OCI-LY7 (cell line): ENCODE measurements at regions not wholly inside any gene's neighbourhood (a gene's known extent, or its start where the extent isn't known, plus 50 kb on each side); places are given as distances from the start of the nearest gene placed in this dataset.

Experiments
- BruUV-seq: library from RNA; stranded (reverse); fragments of 400-500 nt; replicated peaks from 2 replicates; lab custom pipeline; 2021; lab: Mats Ljungman, UMichigan
- CTCF ChIA-PET: fragments of 300-600 bp; sonication (Branson Sonifier 250); formaldehyde crosslinking; loops from one replicate; lab custom pipeline; 2022; ENCODE audit warnings: antibody characterized with exemption; ENCODE audit not compliant: unreplicated experiment; lab: Charles Lee
- POLR2A ChIA-PET: fragments of 300-600 bp; sonication (Branson Sonifier 250); formaldehyde crosslinking; loops from one replicate; lab custom pipeline; 2022; ENCODE audit warnings: antibody characterized with exemption; lab: Charles Lee
- DNase-seq: peaks from one replicate; pipeline ENCODE4 v3.0.0-alpha.2; 2015; ENCODE audit warnings: low spot score
- H2AFZ ChIP-seq: fragments of 200-600 bp; sonication (generic), shearing (Covaris generic); 2 replicates; pipeline ENCODE4 v1.6.1; 2014; ENCODE audit warnings: mild to moderate bottlenecking, antibody characterized with exemption, low read length, moderate library complexity
- H3K27ac ChIP-seq: fragments of 200-600 bp; sonication (generic); 2 replicates; pipeline ENCODE4 v1.5.1; 2014; ENCODE audit warnings: mixed run types, low read depth, mild to moderate bottlenecking, moderate library complexity, low read length, inconsistent platforms; ENCODE audit not compliant: poor library complexity, severe bottlenecking
- H3K36me3 ChIP-seq: fragments of 200-600 bp; sonication (generic); 2 replicates; pipeline ENCODE4 v1.6.1; 2014; ENCODE audit warnings: mild to moderate bottlenecking, antibody characterized with exemption, low read length, moderate library complexity, mixed read lengths; ENCODE audit not compliant: insufficient read depth
- H3K4me1 ChIP-seq: fragments of 200-600 bp; sonication (generic); 2 replicates; pipeline ENCODE4 v1.5.1; 2014; ENCODE audit warnings: mild to moderate bottlenecking, low read length; ENCODE audit not compliant: insufficient read depth, poor library complexity, severe bottlenecking
- H3K4me2 ChIP-seq: fragments of 200-600 bp; sonication (generic); 2 replicates; pipeline ENCODE4 v1.6.1; 2014; ENCODE audit warnings: mild to moderate bottlenecking, low read length
- H3K4me3 ChIP-seq: fragments of 200-600 bp; sonication (generic); 2 replicates; pipeline ENCODE4 v1.5.1; 2014; ENCODE audit warnings: mild to moderate bottlenecking, low read depth, low read length; ENCODE audit not compliant: poor library complexity, severe bottlenecking
- H3K79me2 ChIP-seq: fragments of 200-600 bp; sonication (generic); 2 replicates; pipeline ENCODE4 v1.6.1; 2016; ENCODE audit warnings: low read depth, mild to moderate bottlenecking, low read length, moderate library complexity, mixed read lengths; ENCODE audit not compliant: insufficient read depth
- H3K9me2 ChIP-seq: fragments of 200-600 bp; sonication (generic); 2 replicates; pipeline ENCODE4 v1.6.1; 2016; ENCODE audit warnings: mild to moderate bottlenecking, low read length, mixed read lengths; ENCODE audit not compliant: insufficient read depth
- H3K9me3 ChIP-seq: fragments of 200-600 bp; sonication (generic); 2 replicates; pipeline ENCODE4 v1.6.1; 2014; ENCODE audit warnings: mild to moderate bottlenecking, mixed run types, low read length, mixed read lengths
- H4K20me1 ChIP-seq: fragments of 200-600 bp; sonication (generic); 2 replicates; pipeline ENCODE4 v1.6.1; 2014; ENCODE audit warnings: mild to moderate bottlenecking, antibody characterized with exemption, low read length, moderate library complexity, mixed read lengths; ENCODE audit not compliant: insufficient read depth
- CTCF ChIP-seq: fragments of 200-600 bp; sonication (generic); conservative IDR thresholded peaks from 2 replicates; pipeline ENCODE4 v1.5.1; 2014; ENCODE audit warnings: mild to moderate bottlenecking, antibody characterized with exemption, low read length, moderate library complexity, mixed read lengths
- EZH2phosphoT487 ChIP-seq: fragments of 200-600 bp; sonication (generic); IDR thresholded peaks from 2 replicates; pipeline ENCODE4 v1.6.1; 2018; ENCODE audit warnings: low read depth, borderline replicate concordance, mild to moderate bottlenecking, mixed run types, antibody characterized with exemption, low read length, moderate library complexity, mixed read lengths
- intact Hi-C: fragments of 100-400 bp; cut with micrococcal nuclease; formaldehyde crosslinking; loops from one replicate; pipeline ENCODE4 v1.10.0; 2022; ENCODE audit not compliant: unreplicated experiment

- Histone ChIP-seq H3K9me3 (no peaks in the 10 kb centered on the region), H3K36me3 (no peaks in the 10 kb centered on the region), H3K27ac (no peak overlapping the region), H3K9me2 (no peaks in the 10 kb centered on the region), H3K79me2 (no peaks in the 10 kb centered on the region), H3K4me1 (no peaks in the 10 kb centered on the region), H3K4me2 (no peak overlapping the region), H4K20me1 (no peaks in the 10 kb centered on the region), H3K4me3 (no peak overlapping the region), H2AFZ (no peak overlapping the region)
- DNase-seq = no peak
- intact Hi-C loops = no loop called here
- POLR2A ChIA-PET = interaction anchor here (0.5 to 1.2 kb wide), 2 partner anchors 10 to 56 kb away, joined by 3 read pairs; no protein-coding TSS in a partner anchor
- CTCF ChIA-PET = no interaction called here
- BruUV-seq = no TSS peak
- TF ChIP-seq EZH2phosphoT487 = no peak
- no peak for TF ChIP-seq CTCF
Measured at GRCh38 chr15:57780471-57780870, 74.0 kb downstream of the POLR2M start.

DNA sequence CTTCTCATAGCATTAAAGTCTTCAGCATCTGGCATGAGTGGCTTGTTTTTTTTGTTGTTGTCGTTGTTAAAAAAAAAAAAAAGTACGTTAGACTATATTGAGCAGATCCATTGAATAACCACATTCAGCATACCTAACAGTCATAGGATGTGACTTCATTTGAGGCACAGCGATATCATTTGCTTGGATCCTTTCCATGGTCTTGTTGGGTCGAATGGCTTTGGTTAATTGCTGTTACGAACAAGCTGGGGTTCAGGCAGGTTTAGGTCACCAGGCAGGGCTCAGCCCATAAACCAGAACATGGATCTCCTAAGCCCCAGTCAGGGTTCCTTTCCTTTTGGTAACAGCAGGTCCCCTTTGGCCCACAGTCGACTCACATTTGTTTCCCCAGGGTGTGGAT lies 76.2 kb downstream of the POLR2M start:
- CTCF ChIA-PET = no interaction called here
- intact Hi-C loops = no loop called here
- TF ChIP-seq CTCF = no peak
- no peaks in the 10 kb centered on the region for H4K20me1 ChIP-seq
- no peaks in the 10 kb centered on the region for H3K9me3 ChIP-seq
- BruUV-seq = no TSS peak
- no peak overlapping the region for H3K4me3 ChIP-seq
- no peaks in the 10 kb centered on the region for H3K79me2 ChIP-seq
- no peaks in the 10 kb centered on the region for H3K36me3 ChIP-seq
- POLR2A ChIA-PET = no interaction called here
- H3K4me2 ChIP-seq = no peak overlapping the region
- DNase-seq = no peak
- no peaks in the 10 kb centered on the region for H3K9me2 ChIP-seq
- H3K27ac ChIP-seq = no peak overlapping the region
- H2AFZ ChIP-seq = no peak overlapping the region
- H3K4me1 ChIP-seq = no peaks in the 10 kb centered on the region

GRCh38 chr15:57784081-57784511 lies 77.6 kb downstream of the POLR2M start:
- Histone ChIP-seq H3K27ac (no peak overlapping the region), H2AFZ (no peak overlapping the region), H3K4me1 (no peaks in the 10 kb centered on the region), H3K9me2 (no peaks in the 10 kb centered on the region), H3K4me3 (no peak overlapping the region), H3K79me2 (no peaks in the 10 kb centered on the region), H3K4me2 (no peak overlapping the region), H3K9me3 (no peaks in the 10 kb centered on the region), H3K36me3 (no peaks in the 10 kb centered on the region), H4K20me1 (no peaks in the 10 kb centered on the region)
- no peak for DNase-seq
- CTCF ChIA-PET = no interaction called here
- TF ChIP-seq EZH2phosphoT487 (no peak), CTCF (no peak)
- intact Hi-C loops = no loop called here
- POLR2A ChIA-PET = no interaction called here
- BruUV-seq = no TSS peak
